Activated CD4-positive, alpha-beta T cell treated with anti-CD3 and anti-CD28 coated beads for 36 hours (primary cell): ENCODE measurements at regions not wholly inside any gene's neighbourhood (a gene's known extent, or its start where the extent isn't known, plus 50 kb on each side); places are given as distances from the start of the nearest gene placed in this dataset.

Experiments
- ATAC-seq: fragments of 200-7000 bp; cut with Tn5 transposase; one replicate; pipeline ENCODE4 v1.10.0; 2021; ENCODE audit warnings: mild to moderate bottlenecking, moderate library complexity
- CTCF ChIA-PET: fragments of 350-600 bp; sonication (Branson Sonifier 250); formaldehyde crosslinking; loops from one replicate; lab custom pipeline; 2021; ENCODE audit warnings: antibody characterized with exemption; lab: Charles Lee
- POLR2A ChIA-PET: fragments of 350-600 bp; sonication (Branson Sonifier 250); formaldehyde crosslinking; loops from one replicate; lab custom pipeline; 2021; ENCODE audit warnings: antibody characterized with exemption, inconsistent platforms; lab: Charles Lee
- DNase-seq: peaks from one replicate; pipeline ENCODE4 v3.0.0-alpha.2; 2020
- H3K27ac Mint-ChIP-seq: one replicate; pipeline ENCODE4 v1.8.0; 2021; ENCODE audit warnings: mixed read lengths
- H3K27me3 Mint-ChIP-seq: one replicate; pipeline ENCODE4 v1.8.0; 2021; ENCODE audit warnings: mixed read lengths
- H3K36me3 Mint-ChIP-seq: one replicate; pipeline ENCODE4 v1.8.0; 2021; ENCODE audit warnings: low read depth, mixed read lengths
- H3K4me1 Mint-ChIP-seq: one replicate; pipeline ENCODE4 v1.8.0; 2021; ENCODE audit warnings: mixed read lengths
- H3K4me3 Mint-ChIP-seq: one replicate; pipeline ENCODE4 v1.8.0; 2021; ENCODE audit warnings: mild to moderate bottlenecking, moderate library complexity, mixed read lengths
- H3K9me3 Mint-ChIP-seq: one replicate; pipeline ENCODE4 v1.8.0; 2021; ENCODE audit warnings: low read depth, mixed read lengths
- intact Hi-C, 2 experiments: fragments of 100-400 bp; cut with DNase I in 1 of 2; cut with micrococcal nuclease in 1 of 2; formaldehyde crosslinking; loops; one replicate each; pipeline versions ENCODE4 v1.14.2 to v1.15.1; 2022 to 2024; cut with DNase I, micrococcal nuclease

GRCh38 chr9:31492229-31492628, 892.2 kb upstream of the ACO1 start:
- no peaks in the 10 kb centered on the region for H3K4me1 Mint-ChIP-seq
- no peaks in the 10 kb centered on the region for H3K27me3 Mint-ChIP-seq
- DNase-seq (no peak), ATAC-seq (no peak)
- ChIA-PET POLR2A (no interaction called here), CTCF (no interaction called here)
- no peaks in the 10 kb centered on the region for H3K36me3 Mint-ChIP-seq
- intact Hi-C loops, result loop anchor here in 1 of 2 experiments (10.0 kb wide), 1 partner anchor 63 kb away; no protein-coding TSS in a partner anchor
- no peak overlapping the region for H3K4me3 Mint-ChIP-seq
- no peak overlapping the region for H3K27ac Mint-ChIP-seq
- peaks cover 6% of the 10 kb centered on the region for H3K9me3 Mint-ChIP-seq

GRCh38 chr9:31500422-31500821, 884.0 kb upstream of the ACO1 start:
- CTCF ChIA-PET, result no interaction called here
- no peak overlapping the region for H3K27ac Mint-ChIP-seq
- no peak overlapping the region for H3K4me3 Mint-ChIP-seq
- peaks cover 9% of the 10 kb centered on the region for H3K9me3 Mint-ChIP-seq
- no peaks in the 10 kb centered on the region for H3K4me1 Mint-ChIP-seq
- no peaks in the 10 kb centered on the region for H3K36me3 Mint-ChIP-seq
- POLR2A ChIA-PET, result no interaction called here
- DNase-seq (no peak), ATAC-seq (no peak)
- H3K27me3 Mint-ChIP-seq, result no peaks in the 10 kb centered on the region
- intact Hi-C loops, result no loop called here

GRCh38 chr9:31519011-31519410, 865.4 kb upstream of the ACO1 start:
- Mint-ChIP-seq H3K27me3 (no peaks in the 10 kb centered on the region), H3K9me3 (peaks cover 1% of the 10 kb centered on the region), H3K4me3 (no peak overlapping the region), H3K4me1 (peaks cover 9% of the 10 kb centered on the region), H3K27ac (no peak overlapping the region), H3K36me3 (no peaks in the 10 kb centered on the region)
- ChIA-PET POLR2A (no interaction called here), CTCF (no interaction called here)
- ATAC-seq (peak; percentile 69), DNase-seq (peak; percentile 72)
- intact Hi-C loops, result no loop called here

- ChIA-PET POLR2A (no interaction called here), CTCF (no interaction called here)
- Mint-ChIP-seq H3K36me3 (no peaks in the 10 kb centered on the region), H3K4me3 (no peak overlapping the region), H3K27me3 (no peaks in the 10 kb centered on the region), H3K4me1 (peaks cover 9% of the 10 kb centered on the region), H3K9me3 (peaks cover 1% of the 10 kb centered on the region), H3K27ac (no peak overlapping the region)
- DNase-seq (no peak), ATAC-seq (no peak)
- intact Hi-C loops, result no loop called here
Measured at GRCh38 chr9:31519424-31519823, 865.0 kb upstream of the ACO1 start.

- POLR2A ChIA-PET, result no interaction called here
- ATAC-seq, result no peak
- Mint-ChIP-seq H3K9me3 (peaks cover 1% of the 10 kb centered on the region), H3K4me1 (peaks cover 9% of the 10 kb centered on the region), H3K4me3 (no peak overlapping the region), H3K36me3 (no peaks in the 10 kb centered on the region), H3K27ac (no peak overlapping the region), H3K27me3 (no peaks in the 10 kb centered on the region)
- no peak for DNase-seq
- intact Hi-C loops, result no loop called here
- CTCF ChIA-PET, result no interaction called here
Measured at GRCh38 chr9:31519826-31520225, 864.6 kb upstream of the ACO1 start.

GRCh38 chr9:31520301-31521085, 864.0 kb upstream of the ACO1 start:
- intact Hi-C loops, result no loop called here
- H3K4me1 Mint-ChIP-seq, result peaks cover 9% of the 10 kb centered on the region
- no peaks in the 10 kb centered on the region for H3K27me3 Mint-ChIP-seq
- ATAC-seq, result no peak
- H3K4me3 Mint-ChIP-seq, result no peak overlapping the region
- ChIA-PET CTCF (no interaction called here), POLR2A (no interaction called here)
- H3K9me3 Mint-ChIP-seq, result peaks cover 1% of the 10 kb centered on the region
- H3K36me3 Mint-ChIP-seq, result no peaks in the 10 kb centered on the region
- no peak for DNase-seq
- H3K27ac Mint-ChIP-seq, result no peak overlapping the region

GRCh38 chr9:31535651-31536050, 848.8 kb upstream of the ACO1 start:
- no peak overlapping the region for H3K27ac Mint-ChIP-seq
- intact Hi-C loops, result no loop called here
- H3K4me1 Mint-ChIP-seq, result no peaks in the 10 kb centered on the region
- no peak overlapping the region for H3K4me3 Mint-ChIP-seq
- ATAC-seq (no peak), DNase-seq (no peak)
- POLR2A ChIA-PET, result no interaction called here
- CTCF ChIA-PET, result no interaction called here
- no peaks in the 10 kb centered on the region for H3K9me3 Mint-ChIP-seq
- no peaks in the 10 kb centered on the region for H3K27me3 Mint-ChIP-seq
- H3K36me3 Mint-ChIP-seq, result no peaks in the 10 kb centered on the region

- no peak for ATAC-seq
- POLR2A ChIA-PET, result no interaction called here
Measured at GRCh38 chr9:31536471-31536870, 848.0 kb upstream of the ACO1 start.

GRCh38 chr9:31541721-31542281, 842.6 kb upstream of the ACO1 start:
- Mint-ChIP-seq H3K9me3 (no peaks in the 10 kb centered on the region), H3K27me3 (no peaks in the 10 kb centered on the region), H3K27ac (no peak overlapping the region), H3K4me1 (peaks cover 13% of the 10 kb centered on the region), H3K4me3 (no peak overlapping the region), H3K36me3 (no peaks in the 10 kb centered on the region)
- no peak for DNase-seq
- CTCF ChIA-PET, result interaction anchor here (0.6 to 1.5 kb wide), 5 partner anchors 16 to 171 kb away, joined by 3 to 4 read pairs (median 3); no protein-coding TSS in a partner anchor
- intact Hi-C loops, result loop anchor here in 1 of 2 experiments (5.0 kb wide), 1 partner anchor 194 kb away; no protein-coding TSS in a partner anchor
- POLR2A ChIA-PET, result no interaction called here
- ATAC-seq, result no peak

More at GRCh38 chr9:31536471-31536870, 848.0 kb upstream of the ACO1 start:
- CTCF ChIA-PET, result no interaction called here
- Mint-ChIP-seq H3K36me3 (no peaks in the 10 kb centered on the region), H3K4me3 (no peak overlapping the region), H3K27me3 (no peaks in the 10 kb centered on the region), H3K9me3 (no peaks in the 10 kb centered on the region), H3K27ac (no peak overlapping the region), H3K4me1 (peaks cover under 1% of the 10 kb centered on the region)
- intact Hi-C loops, result no loop called here
- no peak for DNase-seq

GRCh38 chr9:31542384-31543055, 841.9 kb upstream of the ACO1 start:
- Mint-ChIP-seq H3K27ac (no peak overlapping the region), H3K27me3 (no peaks in the 10 kb centered on the region), H3K9me3 (no peaks in the 10 kb centered on the region), H3K4me3 (no peak overlapping the region), H3K36me3 (no peaks in the 10 kb centered on the region), H3K4me1 (peaks cover 13% of the 10 kb centered on the region)
- DNase-seq, result peak; percentile 36
- POLR2A ChIA-PET, result no interaction called here
- CTCF ChIA-PET, result interaction anchor here (0.6 to 1.5 kb wide), 5 partner anchors 15 to 171 kb away, joined by 3 to 4 read pairs (median 3); no protein-coding TSS in a partner anchor
- intact Hi-C loops, result loop anchor here in 1 of 2 experiments (5.0 kb wide), 1 partner anchor 195 kb away; no protein-coding TSS in a partner anchor
- ATAC-seq, result peak; percentile 95

GRCh38 chr9:31554941-31555340, 829.5 kb upstream of the ACO1 start:
- ChIA-PET POLR2A (no interaction called here), CTCF (no interaction called here)
- Mint-ChIP-seq H3K27ac (no peak overlapping the region), H3K4me1 (no peaks in the 10 kb centered on the region), H3K9me3 (no peaks in the 10 kb centered on the region), H3K36me3 (no peaks in the 10 kb centered on the region), H3K27me3 (no peaks in the 10 kb centered on the region), H3K4me3 (no peak overlapping the region)
- DNase-seq (no peak), ATAC-seq (no peak)
- intact Hi-C loops, result loop anchor here in 1 of 2 experiments (10.0 kb wide), 1 partner anchor 60 kb away; no protein-coding TSS in a partner anchor
